ENCODE measurements at regions not wholly inside any gene's neighbourhood (a gene's known extent, or its start where the extent isn't known, plus 50 kb on each side); places are given as distances from the start of the nearest gene placed in this dataset.
A peak's percentile ranks its signal among the peaks of the same experiment; 100 is the strongest.

DNA sequence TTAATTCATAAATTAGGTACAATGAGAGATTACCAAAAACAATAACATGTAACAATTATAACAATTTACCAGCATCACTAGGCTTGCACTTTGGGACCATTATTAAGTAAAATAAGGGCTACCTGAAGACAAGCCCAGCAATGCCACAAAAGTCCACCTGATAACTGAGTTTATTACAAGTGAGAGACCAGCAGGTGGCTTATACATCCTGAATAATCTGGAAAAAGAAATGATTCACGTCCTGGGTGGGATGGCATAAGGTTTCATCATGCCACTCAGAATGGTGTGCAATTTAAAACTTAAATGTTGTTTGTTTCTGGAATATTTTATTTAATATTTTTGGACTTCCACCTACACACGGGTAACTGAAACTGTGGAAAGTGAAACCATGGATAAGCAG, 1287.1 kb upstream of the GBE1 start:
- TF ChIP-seq YY1 (IDR thresholded peaks at IDR 0.05; ENCODE audit: low read depth) (no peak), TEAD4 (IDR thresholded peaks at IDR 0.05) (no peak), EP300 (IDR thresholded peaks at IDR 0.05; ENCODE audit: borderline replicate concordance) (no peak)

GRCh38 chr3:83039422-83039821, 1278.0 kb upstream of the GBE1 start:
- TF ChIP-seq EP300 (IDR thresholded peaks at IDR 0.05; ENCODE audit: borderline replicate concordance) (peak; percentile 44; the same call in 1 of the 2 replicates), TAF1 (IDR thresholded peaks at IDR 0.05; ENCODE audit: low read depth) (no peak), EGR1 (IDR thresholded peaks at IDR 0.05) (no peak), TEAD4 (IDR thresholded peaks at IDR 0.05) (peak; percentile 27; the same call in 1 of the 2 replicates)

- TF ChIP-seq TAF1 (IDR thresholded peaks at IDR 0.05; ENCODE audit: low read depth) (no peak), CEBPB (IDR thresholded peaks at IDR 0.05) (no peak), CREB1 (IDR thresholded peaks at IDR 0.05; ENCODE audit: low read depth) (no peak), TCF12 (IDR thresholded peaks at IDR 0.05; ENCODE audit: low read depth) (no peak), EGR1 (IDR thresholded peaks at IDR 0.05) (no peak), TEAD4 (IDR thresholded peaks at IDR 0.05) (no peak), USF1 (IDR thresholded peaks at IDR 0.05) (no peak), EP300 (IDR thresholded peaks at IDR 0.05; ENCODE audit: borderline replicate concordance) (no peak), NFIC (IDR thresholded peaks at IDR 0.05) (no peak)
These were observed 1274.2 kb upstream of the GBE1 start for GRCh38 chr3:83035704-83036010.

GRCh38 chr3:83034806-83035703, 1273.6 kb upstream of the GBE1 start:
- TF ChIP-seq MAX (IDR thresholded peaks at IDR 0.05) (no peak), CREB1 (IDR thresholded peaks at IDR 0.05; ENCODE audit: low read depth) (no peak), YY1 (IDR thresholded peaks at IDR 0.05; ENCODE audit: low read depth) (no peak), TAF1 (IDR thresholded peaks at IDR 0.05; ENCODE audit: low read depth) (no peak), FOXM1 (IDR thresholded peaks at IDR 0.05; ENCODE audit: borderline replicate concordance, low read depth) (no peak), NFIC (IDR thresholded peaks at IDR 0.05) (no peak)

GRCh38 chr3:83033133-83033532, 1271.7 kb upstream of the GBE1 start:
- TF ChIP-seq NFIC (IDR thresholded peaks at IDR 0.05): no peak
- TF ChIP-seq RAD21 (IDR thresholded peaks at IDR 0.05; ENCODE audit: low read depth): no peak
- no peak for TF ChIP-seq CREB1 (IDR thresholded peaks at IDR 0.05; ENCODE audit: low read depth)
- TF ChIP-seq USF1 (IDR thresholded peaks at IDR 0.05): no peak
- TF ChIP-seq TAF1 (IDR thresholded peaks at IDR 0.05; ENCODE audit: low read depth): no peak
- TF ChIP-seq CEBPB (IDR thresholded peaks at IDR 0.05): no peak
- no peak for TF ChIP-seq TCF12 (IDR thresholded peaks at IDR 0.05; ENCODE audit: low read depth)
- no peak for TF ChIP-seq TEAD4 (IDR thresholded peaks at IDR 0.05)
- TF ChIP-seq EGR1 (IDR thresholded peaks at IDR 0.05): no peak
- TF ChIP-seq MAX (IDR thresholded peaks at IDR 0.05): no peak
- TF ChIP-seq FOXM1 (IDR thresholded peaks at IDR 0.05; ENCODE audit: borderline replicate concordance, low read depth): no peak
- no peak for TF ChIP-seq EP300 (IDR thresholded peaks at IDR 0.05; ENCODE audit: borderline replicate concordance)
- TF ChIP-seq ZBTB7A (IDR thresholded peaks at IDR 0.05; ENCODE audit: low read depth): no peak
- TF ChIP-seq YY1 (IDR thresholded peaks at IDR 0.05; ENCODE audit: low read depth): no peak
- TF ChIP-seq, protein P1, sequence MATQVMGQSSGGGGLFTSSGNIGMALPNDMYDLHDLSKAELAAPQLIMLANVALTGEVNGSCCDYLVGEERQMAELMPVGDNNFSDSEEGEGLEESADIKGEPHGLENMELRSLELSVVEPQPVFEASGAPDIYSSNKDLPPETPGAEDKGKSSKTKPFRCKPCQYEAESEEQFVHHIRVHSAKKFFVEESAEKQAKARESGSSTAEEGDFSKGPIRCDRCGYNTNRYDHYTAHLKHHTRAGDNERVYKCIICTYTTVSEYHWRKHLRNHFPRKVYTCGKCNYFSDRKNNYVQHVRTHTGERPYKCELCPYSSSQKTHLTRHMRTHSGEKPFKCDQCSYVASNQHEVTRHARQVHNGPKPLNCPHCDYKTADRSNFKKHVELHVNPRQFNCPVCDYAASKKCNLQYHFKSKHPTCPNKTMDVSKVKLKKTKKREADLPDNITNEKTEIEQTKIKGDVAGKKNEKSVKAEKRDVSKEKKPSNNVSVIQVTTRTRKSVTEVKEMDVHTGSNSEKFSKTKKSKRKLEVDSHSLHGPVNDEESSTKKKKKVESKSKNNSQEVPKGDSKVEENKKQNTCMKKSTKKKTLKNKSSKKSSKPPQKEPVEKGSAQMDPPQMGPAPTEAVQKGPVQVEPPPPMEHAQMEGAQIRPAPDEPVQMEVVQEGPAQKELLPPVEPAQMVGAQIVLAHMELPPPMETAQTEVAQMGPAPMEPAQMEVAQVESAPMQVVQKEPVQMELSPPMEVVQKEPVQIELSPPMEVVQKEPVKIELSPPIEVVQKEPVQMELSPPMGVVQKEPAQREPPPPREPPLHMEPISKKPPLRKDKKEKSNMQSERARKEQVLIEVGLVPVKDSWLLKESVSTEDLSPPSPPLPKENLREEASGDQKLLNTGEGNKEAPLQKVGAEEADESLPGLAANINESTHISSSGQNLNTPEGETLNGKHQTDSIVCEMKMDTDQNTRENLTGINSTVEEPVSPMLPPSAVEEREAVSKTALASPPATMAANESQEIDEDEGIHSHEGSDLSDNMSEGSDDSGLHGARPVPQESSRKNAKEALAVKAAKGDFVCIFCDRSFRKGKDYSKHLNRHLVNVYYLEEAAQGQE (IDR thresholded peaks at IDR 0.05; ENCODE audit: low read depth): no peak

- TF ChIP-seq YY1 (IDR thresholded peaks at IDR 0.05; ENCODE audit: low read depth): no peak
- TF ChIP-seq, protein P1 (IDR thresholded peaks at IDR 0.05; ENCODE audit: low read depth): no peak
These were observed 1261.6 kb upstream of the GBE1 start for GRCh38 chr3:83023086-83023485.
